Kidney (tissue), 13 donors: ENCODE measurements at regions not wholly inside any gene's neighbourhood (a gene's known extent, or its start where the extent isn't known, plus 50 kb on each side); places are given as distances from the start of the nearest gene placed in this dataset.

ENCODE experiments used
- DNase-seq, 5 donors: peaks; one replicate each; pipeline ENCODE4 v3.0.0-alpha.2; 2013 to 2020
- FAIRE-seq: peaks from 2 replicates; lab custom pipeline; 2012; peaks lifted over from hg19 to GRCh38; lab: Jason Lieb, UNC
- H3K27ac ChIP-seq, 2 donors: one replicate each; pipeline ENCODE4 v1.7.0; 2013; ENCODE audit warnings: low read depth in 2 of 2, low read length in 2 of 2, inconsistent platforms in 1 of 2
- H3K27me3 ChIP-seq: one replicate; pipeline ENCODE4 v1.7.1; 2013; ENCODE audit warnings: low read length, inconsistent platforms; ENCODE audit not compliant: control insufficient read depth, insufficient read depth
- H3K36me3 ChIP-seq, 3 donors: one replicate each; pipeline versions ENCODE4 v1.7.0 to v1.7.1; 2013; ENCODE audit warnings: low read length in 3 of 3, control low read depth in 1 of 3, inconsistent platforms in 1 of 3; ENCODE audit not compliant: insufficient read depth in 3 of 3, control insufficient read depth in 2 of 3
- H3K4me1 ChIP-seq, 3 donors: one replicate each; pipeline versions ENCODE4 v1.7.0 to v1.7.1; 2013; ENCODE audit warnings: low read length in 3 of 3, inconsistent platforms in 1 of 3, low read depth in 1 of 3; ENCODE audit not compliant: control insufficient read depth in 2 of 3, insufficient read depth in 2 of 3
- H3K4me3 ChIP-seq, 3 donors: one replicate each; pipeline versions ENCODE4 v1.7.0 to v1.8.1; 2013; ENCODE audit warnings: low read length in 3 of 3, control low read depth in 1 of 3, inconsistent platforms in 1 of 3
- H3K9ac ChIP-seq, 3 donors: one replicate each; pipeline versions ENCODE4 v1.7.0 to v1.7.1; 2013; ENCODE audit warnings: low read length in 3 of 3, control low read depth in 1 of 3, inconsistent platforms in 1 of 3
- H3K9me3 ChIP-seq, 3 donors: one replicate each; pipeline versions ENCODE4 v1.7.0 to v1.7.1; 2013; ENCODE audit warnings: low read length in 3 of 3, control low read depth in 1 of 3, inconsistent platforms in 1 of 3; ENCODE audit not compliant: control insufficient read depth in 2 of 3, insufficient read depth in 1 of 3
- intact Hi-C: fragments of 100-400 bp; cut with DNase I; formaldehyde crosslinking; loops from one replicate; pipeline ENCODE4 v1.11.1; 2022
- TF ChIP-seq, protein P1 (sequence below): IDR thresholded peaks from 3 replicates; pipeline ENCODE4 v1.5.1; 2012; ENCODE audit warnings: mild to moderate bottlenecking, moderate library complexity, borderline replicate concordance; ENCODE audit not compliant: insufficient read depth; ENCODE audit errors: extremely low read depth
- donor health status: control.
- donor health status: control.
- donor health status: control.
- donor health status: control.
- donor health status: control.
- donor health status: DM: yes; HTN: yes; CAD: no.
- donor health status: Normal renal cell carcinoma (clear cell type).

DNA sequence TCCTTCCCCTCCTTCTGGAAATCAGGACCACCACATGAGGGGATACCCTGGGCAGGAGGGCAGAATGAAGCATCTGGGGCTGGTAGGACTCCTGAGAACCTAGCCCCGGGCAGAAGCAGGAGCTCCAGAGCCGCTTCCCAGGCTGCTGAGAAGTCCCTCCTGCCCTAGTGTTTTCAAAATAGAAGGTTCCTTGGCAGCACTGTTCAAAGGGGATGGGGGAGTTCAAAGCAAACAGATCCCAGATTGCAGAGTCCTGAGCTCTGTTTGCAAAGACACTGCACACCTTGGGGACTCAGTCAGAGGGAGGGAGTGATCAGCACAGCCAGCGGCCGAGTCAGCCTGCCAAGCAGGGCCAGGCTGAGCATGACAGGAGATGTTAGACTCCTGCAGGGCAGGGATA, 177.8 kb downstream of the PTPRU start:
- TF ChIP-seq, protein P1, sequence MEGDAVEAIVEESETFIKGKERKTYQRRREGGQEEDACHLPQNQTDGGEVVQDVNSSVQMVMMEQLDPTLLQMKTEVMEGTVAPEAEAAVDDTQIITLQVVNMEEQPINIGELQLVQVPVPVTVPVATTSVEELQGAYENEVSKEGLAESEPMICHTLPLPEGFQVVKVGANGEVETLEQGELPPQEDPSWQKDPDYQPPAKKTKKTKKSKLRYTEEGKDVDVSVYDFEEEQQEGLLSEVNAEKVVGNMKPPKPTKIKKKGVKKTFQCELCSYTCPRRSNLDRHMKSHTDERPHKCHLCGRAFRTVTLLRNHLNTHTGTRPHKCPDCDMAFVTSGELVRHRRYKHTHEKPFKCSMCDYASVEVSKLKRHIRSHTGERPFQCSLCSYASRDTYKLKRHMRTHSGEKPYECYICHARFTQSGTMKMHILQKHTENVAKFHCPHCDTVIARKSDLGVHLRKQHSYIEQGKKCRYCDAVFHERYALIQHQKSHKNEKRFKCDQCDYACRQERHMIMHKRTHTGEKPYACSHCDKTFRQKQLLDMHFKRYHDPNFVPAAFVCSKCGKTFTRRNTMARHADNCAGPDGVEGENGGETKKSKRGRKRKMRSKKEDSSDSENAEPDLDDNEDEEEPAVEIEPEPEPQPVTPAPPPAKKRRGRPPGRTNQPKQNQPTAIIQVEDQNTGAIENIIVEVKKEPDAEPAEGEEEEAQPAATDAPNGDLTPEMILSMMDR: no peak
- Histone ChIP-seq H3K27me3 (no peaks in the 10 kb centered on the region), H3K9ac (no peak overlapping the region), H3K36me3 (no peaks in the 10 kb centered on the region), H3K27ac (no peak overlapping the region), H3K4me3 (no peak overlapping the region), H3K9me3 (no peaks in the 10 kb centered on the region), H3K4me1 (no peaks in the 10 kb centered on the region)
- intact Hi-C loops: no loop called here
- no peak for FAIRE-seq
- DNase-seq: peak in 1 of 5 donors; percentile 39

DNA sequence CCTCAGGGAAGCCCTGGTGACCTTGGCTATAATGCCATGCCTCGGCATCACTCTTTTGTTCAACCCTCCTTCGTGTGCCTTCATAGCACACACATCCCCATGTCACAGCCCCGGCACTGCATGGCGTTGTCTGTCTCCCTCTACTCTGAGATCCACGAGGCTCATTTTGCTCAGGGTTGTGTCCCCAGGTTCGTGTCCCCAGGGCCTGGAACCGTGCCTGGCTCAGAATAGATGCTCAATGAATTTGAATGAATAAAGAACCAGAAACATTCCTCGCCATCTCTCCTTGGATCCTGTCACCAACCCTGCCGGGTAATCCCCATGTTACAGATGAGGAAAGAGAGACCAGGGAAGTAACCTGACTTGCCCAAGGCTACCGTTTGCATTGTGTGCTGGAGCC, 177.3 kb downstream of the PTPRU start:
- no peaks in the 10 kb centered on the region for H3K4me1 ChIP-seq
- H3K27ac ChIP-seq: no peak overlapping the region
- no peak for FAIRE-seq
- no peaks in the 10 kb centered on the region for H3K27me3 ChIP-seq
- H3K36me3 ChIP-seq: no peaks in the 10 kb centered on the region
- intact Hi-C loops: no loop called here
- no peak for DNase-seq
- TF ChIP-seq, protein P1: no peak
- H3K9ac ChIP-seq: no peak overlapping the region
- no peak overlapping the region for H3K4me3 ChIP-seq
- H3K9me3 ChIP-seq: no peaks in the 10 kb centered on the region

DNA sequence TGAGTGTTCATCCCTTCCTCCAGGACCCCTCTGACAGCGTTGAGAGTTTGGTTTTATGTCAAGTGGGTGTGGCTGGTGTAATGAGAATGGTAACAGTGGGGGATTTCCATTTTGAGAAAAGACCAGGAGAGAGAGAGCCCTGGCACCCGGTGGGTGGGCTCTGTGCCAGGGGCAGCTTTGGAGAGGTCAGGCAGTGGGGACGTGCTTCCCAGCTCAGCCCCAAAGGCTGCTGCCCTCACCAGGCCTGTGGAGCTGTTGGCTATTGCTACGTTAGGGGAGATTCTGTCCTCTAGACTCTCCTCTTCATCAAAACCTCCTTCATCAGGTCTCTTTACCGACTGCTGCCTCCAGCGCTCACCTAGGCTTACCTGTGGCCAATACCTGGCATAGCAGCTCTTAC, 176.3 kb downstream of the PTPRU start:
- FAIRE-seq (no peak), DNase-seq (no peak)
- H3K9ac ChIP-seq: no peak overlapping the region
- no peak overlapping the region for H3K27ac ChIP-seq
- TF ChIP-seq, protein P1: no peak
- no peaks in the 10 kb centered on the region for H3K9me3 ChIP-seq
- no peaks in the 10 kb centered on the region for H3K4me1 ChIP-seq
- H3K4me3 ChIP-seq: no peak overlapping the region
- no peaks in the 10 kb centered on the region for H3K27me3 ChIP-seq
- no peaks in the 10 kb centered on the region for H3K36me3 ChIP-seq
- intact Hi-C loops: no loop called here

DNA sequence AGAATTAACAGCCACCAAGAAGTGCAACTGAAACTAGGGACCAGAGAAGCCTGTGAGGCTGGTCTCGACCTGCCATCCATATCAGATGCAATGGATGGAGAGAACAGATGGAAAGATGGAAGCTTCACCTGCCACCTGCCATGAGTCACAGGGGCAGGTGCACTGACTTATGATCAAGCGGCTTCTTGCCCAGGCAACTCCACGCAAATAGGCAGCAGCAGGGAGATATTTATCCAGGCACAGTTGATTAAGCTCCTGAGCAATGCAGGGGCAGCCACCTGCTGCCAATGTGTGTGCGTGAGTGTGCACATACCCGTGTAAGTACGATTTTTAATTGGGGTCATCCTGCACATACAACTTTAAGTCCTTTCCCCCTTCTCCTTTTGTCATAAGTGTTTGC, 174.2 kb downstream of the PTPRU start:
- Histone ChIP-seq H3K9me3 (no peaks in the 10 kb centered on the region), H3K27me3 (no peaks in the 10 kb centered on the region), H3K4me1 (no peaks in the 10 kb centered on the region), H3K4me3 (no peak overlapping the region), H3K9ac (no peak overlapping the region), H3K27ac (no peak overlapping the region), H3K36me3 (no peaks in the 10 kb centered on the region)
- no peak for FAIRE-seq
- TF ChIP-seq, protein P1: no peak
- intact Hi-C loops: no loop called here
- DNase-seq: no peak
